GM19193 (cell line): ENCODE measurements at regions not wholly inside any gene's neighbourhood (a gene's known extent, or its start where the extent isn't known, plus 50 kb on each side); places are given as distances from the start of the nearest gene placed in this dataset.

Source experiments
- POLR2A ChIP-seq: IDR thresholded peaks from 4 replicates; pipeline ENCODE4 v1.6.1; 2011; ENCODE audit not compliant: insufficient read depth, insufficient read length; ENCODE audit errors: extremely low read depth

GRCh38 chr3:72192572-72192971 is 407.6 kb upstream of the PROK2 start:
- no peak for TF ChIP-seq POLR2A

- TF ChIP-seq POLR2A: no peak
Observed at GRCh38 chr3:72191209-72191960, 406.4 kb upstream of the PROK2 start.

GRCh38 chr3:72190050-72190449 is 405.1 kb upstream of the PROK2 start:
- TF ChIP-seq POLR2A: no peak

- no peak for TF ChIP-seq POLR2A
Observed at GRCh38 chr3:72189339-72189738, 404.4 kb upstream of the PROK2 start.

GRCh38 chr3:72188536-72188935 is 403.6 kb upstream of the PROK2 start:
- no peak for TF ChIP-seq POLR2A

- TF ChIP-seq POLR2A: no peak
Observed at GRCh38 chr3:72187131-72187530, 402.2 kb upstream of the PROK2 start.

- TF ChIP-seq POLR2A: no peak
Observed at GRCh38 chr3:72186400-72186855, 401.5 kb upstream of the PROK2 start.

- TF ChIP-seq POLR2A: no peak
Observed at GRCh38 chr3:72185549-72186399, 400.8 kb upstream of the PROK2 start.

GRCh38 chr3:72183489-72183888 is 398.5 kb upstream of the PROK2 start:
- TF ChIP-seq POLR2A: no peak

- no peak for TF ChIP-seq POLR2A
Observed at GRCh38 chr3:72182206-72182605, 397.3 kb upstream of the PROK2 start.

- TF ChIP-seq POLR2A: no peak
Observed at GRCh38 chr3:72181251-72181650, 396.3 kb upstream of the PROK2 start.

GRCh38 chr3:72180405-72180804 is 395.5 kb upstream of the PROK2 start:
- no peak for TF ChIP-seq POLR2A

GRCh38 chr3:72179107-72179464 is 394.1 kb upstream of the PROK2 start:
- no peak for TF ChIP-seq POLR2A

GRCh38 chr3:72178463-72179106 is 393.6 kb upstream of the PROK2 start:
- no peak for TF ChIP-seq POLR2A
